ENCODE measurements at regions not wholly inside any gene's neighbourhood (a gene's known extent, or its start where the extent isn't known, plus 50 kb on each side); places are given as distances from the start of the nearest gene placed in this dataset.

DNA sequence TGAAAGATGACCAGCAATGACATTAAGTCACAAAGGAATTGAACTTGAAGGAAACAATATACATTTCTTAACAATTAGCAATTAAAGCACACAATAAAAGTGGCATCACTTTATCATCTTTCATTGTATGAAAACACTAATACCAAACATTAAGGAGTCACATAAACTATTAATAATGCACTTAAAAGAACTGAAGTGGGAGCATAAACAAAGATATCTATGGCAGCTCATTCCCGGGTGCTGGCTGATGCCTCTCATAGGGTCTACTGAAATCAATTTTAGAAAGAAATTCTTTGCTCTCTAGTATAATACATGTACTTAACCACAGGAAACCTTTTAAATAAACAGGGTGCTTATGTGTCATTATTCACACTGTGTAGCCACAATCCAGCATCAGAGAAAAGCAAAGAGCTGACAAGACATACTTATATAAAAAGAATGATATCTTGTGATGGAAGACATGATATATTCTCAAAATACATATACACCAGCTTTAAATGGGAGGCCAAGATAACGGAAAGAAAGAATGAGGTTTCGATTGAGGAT is 1207.8 kb downstream of the EFNB2 start:
- TF ChIP-seq, protein P1, sequence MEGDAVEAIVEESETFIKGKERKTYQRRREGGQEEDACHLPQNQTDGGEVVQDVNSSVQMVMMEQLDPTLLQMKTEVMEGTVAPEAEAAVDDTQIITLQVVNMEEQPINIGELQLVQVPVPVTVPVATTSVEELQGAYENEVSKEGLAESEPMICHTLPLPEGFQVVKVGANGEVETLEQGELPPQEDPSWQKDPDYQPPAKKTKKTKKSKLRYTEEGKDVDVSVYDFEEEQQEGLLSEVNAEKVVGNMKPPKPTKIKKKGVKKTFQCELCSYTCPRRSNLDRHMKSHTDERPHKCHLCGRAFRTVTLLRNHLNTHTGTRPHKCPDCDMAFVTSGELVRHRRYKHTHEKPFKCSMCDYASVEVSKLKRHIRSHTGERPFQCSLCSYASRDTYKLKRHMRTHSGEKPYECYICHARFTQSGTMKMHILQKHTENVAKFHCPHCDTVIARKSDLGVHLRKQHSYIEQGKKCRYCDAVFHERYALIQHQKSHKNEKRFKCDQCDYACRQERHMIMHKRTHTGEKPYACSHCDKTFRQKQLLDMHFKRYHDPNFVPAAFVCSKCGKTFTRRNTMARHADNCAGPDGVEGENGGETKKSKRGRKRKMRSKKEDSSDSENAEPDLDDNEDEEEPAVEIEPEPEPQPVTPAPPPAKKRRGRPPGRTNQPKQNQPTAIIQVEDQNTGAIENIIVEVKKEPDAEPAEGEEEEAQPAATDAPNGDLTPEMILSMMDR (conservative IDR thresholded peaks at IDR 0.05; ENCODE audit: low read depth, low read length) = no peak

GRCh38 chr13:105319875-105320274 is 1215.6 kb downstream of the EFNB2 start:
- TF ChIP-seq, protein P1 (conservative IDR thresholded peaks at IDR 0.05; ENCODE audit: low read depth, low read length) = no peak
- no peak for DNase-seq (ENCODE audit: low read depth)

More for the DNA sequence above, 1207.8 kb downstream of the EFNB2 start:
- H3K4me3 ChIP-seq (ENCODE audit: low read depth, low read length) = no peak overlapping the region
- DNase-seq (ENCODE audit: low read depth) = no peak

GRCh38 chr13:105316731-105317130 is 1218.7 kb downstream of the EFNB2 start:
- TF ChIP-seq, protein P1 (conservative IDR thresholded peaks at IDR 0.05; ENCODE audit: low read depth, low read length) = no peak
- no peak overlapping the region for H3K4me3 ChIP-seq (ENCODE audit: low read depth, low read length)
- DNase-seq (ENCODE audit: low read depth) = no peak

More at GRCh38 chr13:105319875-105320274, 1215.6 kb downstream of the EFNB2 start:
- no peak overlapping the region for H3K4me3 ChIP-seq (ENCODE audit: low read depth, low read length)

- H3K4me3 ChIP-seq (ENCODE audit: low read depth, low read length) = no peak overlapping the region
- TF ChIP-seq, protein P1 (conservative IDR thresholded peaks at IDR 0.05; ENCODE audit: low read depth, low read length) = no peak
Measured at GRCh38 chr13:105312906-105313305, 1222.6 kb downstream of the EFNB2 start.

DNA sequence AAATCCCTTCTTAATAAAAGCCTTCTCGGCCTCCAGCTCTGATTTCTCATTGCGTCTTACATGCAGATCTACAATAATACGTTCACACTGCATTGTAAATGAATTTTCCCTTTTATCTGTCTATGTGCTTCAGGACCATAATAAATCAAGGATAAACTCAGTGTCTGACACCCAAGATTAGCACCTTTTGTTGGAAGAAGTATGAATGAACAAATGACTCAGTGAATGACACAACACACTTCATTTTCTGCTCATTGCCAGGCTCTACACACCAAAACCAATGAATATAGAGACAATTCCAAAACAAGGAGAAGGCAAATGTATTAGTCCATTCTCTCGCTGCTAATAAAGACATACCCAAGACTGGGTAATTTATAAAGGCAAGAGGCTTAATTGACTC is 1224.4 kb downstream of the EFNB2 start:
- H3K4me3 ChIP-seq (ENCODE audit: low read depth, low read length) = no peak overlapping the region
- no peak for DNase-seq (ENCODE audit: low read depth)
- TF ChIP-seq, protein P1 (conservative IDR thresholded peaks at IDR 0.05; ENCODE audit: low read depth, low read length) = no peak

More at GRCh38 chr13:105312906-105313305, 1222.6 kb downstream of the EFNB2 start:
- no peak for DNase-seq (ENCODE audit: low read depth)

- DNase-seq (ENCODE audit: low read depth) = no peak
- TF ChIP-seq, protein P1 (conservative IDR thresholded peaks at IDR 0.05; ENCODE audit: low read depth, low read length) = no peak
Measured at GRCh38 chr13:105307776-105308175, 1227.7 kb downstream of the EFNB2 start.

GRCh38 chr13:105297839-105298238 is 1237.6 kb downstream of the EFNB2 start:
- TF ChIP-seq, protein P1 (conservative IDR thresholded peaks at IDR 0.05; ENCODE audit: low read depth, low read length) = no peak
- H3K4me3 ChIP-seq (ENCODE audit: low read depth, low read length) = no peak overlapping the region

More at GRCh38 chr13:105307776-105308175, 1227.7 kb downstream of the EFNB2 start:
- no peak overlapping the region for H3K4me3 ChIP-seq (ENCODE audit: low read depth, low read length)

More at GRCh38 chr13:105297839-105298238, 1237.6 kb downstream of the EFNB2 start:
- no peak for DNase-seq (ENCODE audit: low read depth)
